ENCODE measurements at regions not wholly inside any gene's neighbourhood (a gene's known extent, or its start where the extent isn't known, plus 50 kb on each side); places are given as distances from the start of the nearest gene placed in this dataset.

GRCh38 chr2:145343287-145343686 lies 823.4 kb upstream of the ZEB2 start:
- Mint-ChIP-seq H3K4me1 (no peaks in the 10 kb centered on the region), H3K27ac (no peak overlapping the region), H3K9me3 (peaks cover 0 to 2% (median 0%) of the 10 kb centered on the region in 6 donors), H3K27me3 (ENCODE audit: low read depth in 3 of 3) (peaks cover 0 to 13% (median 0%) of the 10 kb centered on the region in 3 donors), H3K36me3 (no peaks in the 10 kb centered on the region), H3K4me3 (no peak overlapping the region)
- no peak for DNase-seq

GRCh38 chr2:145341536-145341935 lies 821.6 kb upstream of the ZEB2 start:
- Mint-ChIP-seq H3K36me3 (no peaks in the 10 kb centered on the region), H3K27ac (no peak overlapping the region)

GRCh38 chr2:145339646-145340045 lies 819.7 kb upstream of the ZEB2 start:
- no peak overlapping the region for H3K4me3 Mint-ChIP-seq
- H3K9me3 Mint-ChIP-seq: peaks cover 0 to 2% (median 0%) of the 10 kb centered on the region in 6 donors
- DNase-seq: no peak

More at GRCh38 chr2:145341536-145341935, 821.6 kb upstream of the ZEB2 start:
- Mint-ChIP-seq H3K4me1 (no peaks in the 10 kb centered on the region), H3K27me3 (ENCODE audit: low read depth in 3 of 3) (peaks cover 0 to 13% (median 1%) of the 10 kb centered on the region in 3 donors), H3K4me3 (no peak overlapping the region), H3K9me3 (peaks cover 0 to 2% (median 0%) of the 10 kb centered on the region in 6 donors)
- DNase-seq: no peak

GRCh38 chr2:145332210-145332898 lies 812.4 kb upstream of the ZEB2 start:
- H3K9me3 Mint-ChIP-seq: no peaks in the 10 kb centered on the region
- no peaks in the 10 kb centered on the region for H3K36me3 Mint-ChIP-seq
- H3K27ac Mint-ChIP-seq: no peak overlapping the region
- H3K4me1 Mint-ChIP-seq: no peaks in the 10 kb centered on the region
- DNase-seq: no peak
- H3K27me3 Mint-ChIP-seq (ENCODE audit: low read depth in 3 of 3): peaks cover 2 to 6% (median 2%) of the 10 kb centered on the region in 3 donors
- H3K4me3 Mint-ChIP-seq: no peak overlapping the region

More at GRCh38 chr2:145339646-145340045, 819.7 kb upstream of the ZEB2 start:
- Mint-ChIP-seq H3K27ac (no peak overlapping the region), H3K4me1 (no peaks in the 10 kb centered on the region), H3K36me3 (no peaks in the 10 kb centered on the region), H3K27me3 (ENCODE audit: low read depth in 3 of 3) (peaks cover 1 to 13% (median 2%) of the 10 kb centered on the region in 3 donors)

- H3K27ac Mint-ChIP-seq: no peak overlapping the region
- H3K4me1 Mint-ChIP-seq: peaks cover 1 to 3% of the 10 kb centered on the region in 2 donors
- H3K4me3 Mint-ChIP-seq: no peak overlapping the region
- H3K9me3 Mint-ChIP-seq: no peaks in the 10 kb centered on the region
- no peaks in the 10 kb centered on the region for H3K36me3 Mint-ChIP-seq
- H3K27me3 Mint-ChIP-seq (ENCODE audit: low read depth in 3 of 3): peaks cover 2 to 6% (median 3%) of the 10 kb centered on the region in 3 donors
- DNase-seq: no peak
Observed at GRCh38 chr2:145329971-145330370, 810.1 kb upstream of the ZEB2 start.

- H3K27ac Mint-ChIP-seq: no peak overlapping the region
- H3K9me3 Mint-ChIP-seq: peaks cover 0 to 2% (median 0%) of the 10 kb centered on the region in 6 donors
- H3K36me3 Mint-ChIP-seq: peaks cover 0 to 4% (median 0%) of the 10 kb centered on the region in 3 donors
- H3K4me3 Mint-ChIP-seq: no peak overlapping the region
- H3K4me1 Mint-ChIP-seq: peaks cover 9 to 21% of the 10 kb centered on the region in 2 donors
- H3K27me3 Mint-ChIP-seq (ENCODE audit: low read depth in 3 of 3): peaks cover 1 to 6% (median 2%) of the 10 kb centered on the region in 3 donors
- no peak for DNase-seq
Observed at GRCh38 chr2:145325485-145325884, 805.6 kb upstream of the ZEB2 start.

- no peak for DNase-seq
- peaks cover 9 to 21% of the 10 kb centered on the region in 2 donors for H3K4me1 Mint-ChIP-seq
- H3K4me3 Mint-ChIP-seq: peak overlapping the region in 1 of 5 donors; percentile 30
- H3K36me3 Mint-ChIP-seq: peaks cover 0 to 4% (median 0%) of the 10 kb centered on the region in 3 donors
- no peak overlapping the region for H3K27ac Mint-ChIP-seq
- H3K27me3 Mint-ChIP-seq (ENCODE audit: low read depth in 3 of 3): peaks cover 1 to 6% (median 2%) of the 10 kb centered on the region in 3 donors
- peaks cover 0 to 2% (median 0%) of the 10 kb centered on the region in 6 donors for H3K9me3 Mint-ChIP-seq
Observed at GRCh38 chr2:145324748-145325147, 804.8 kb upstream of the ZEB2 start.

- Mint-ChIP-seq H3K36me3 (peaks cover 0 to 4% (median 0%) of the 10 kb centered on the region in 3 donors), H3K4me3 (peak overlapping the region in 1 of 5 donors; percentile 0), H3K4me1 (peaks cover 9 to 21% of the 10 kb centered on the region in 2 donors), H3K27ac (no peak overlapping the region), H3K27me3 (ENCODE audit: low read depth in 3 of 3) (peaks cover 1 to 4% (median 2%) of the 10 kb centered on the region in 3 donors), H3K9me3 (peaks cover 0 to 2% (median 0%) of the 10 kb centered on the region in 6 donors)
- DNase-seq: no peak
Observed at GRCh38 chr2:145323512-145323911, 803.6 kb upstream of the ZEB2 start.

- H3K36me3 Mint-ChIP-seq: peaks cover 0 to 4% (median 0%) of the 10 kb centered on the region in 3 donors
- no peak overlapping the region for H3K4me3 Mint-ChIP-seq
- peaks cover 1 to 4% (median 2%) of the 10 kb centered on the region in 3 donors for H3K27me3 Mint-ChIP-seq (ENCODE audit: low read depth in 3 of 3)
- no peak overlapping the region for H3K27ac Mint-ChIP-seq
- peaks cover 9 to 21% of the 10 kb centered on the region in 2 donors for H3K4me1 Mint-ChIP-seq
- DNase-seq: no peak
- H3K9me3 Mint-ChIP-seq: peaks cover 0 to 2% (median 0%) of the 10 kb centered on the region in 6 donors
Observed at GRCh38 chr2:145321344-145321743, 801.4 kb upstream of the ZEB2 start.

- DNase-seq: no peak
- Mint-ChIP-seq H3K4me3 (no peak overlapping the region), H3K27ac (no peak overlapping the region), H3K27me3 (ENCODE audit: low read depth in 3 of 3) (peaks cover 0 to 4% (median 0%) of the 10 kb centered on the region in 3 donors), H3K36me3 (peaks cover 3 to 5% (median 4%) of the 10 kb centered on the region in 3 donors), H3K4me1 (no peaks in the 10 kb centered on the region), H3K9me3 (peaks cover 0 to 5% (median under 1%) of the 10 kb centered on the region in 6 donors)
Observed at GRCh38 chr2:145316496-145316895, 796.6 kb upstream of the ZEB2 start.

- peaks cover 3 to 11% (median 4%) of the 10 kb centered on the region in 3 donors for H3K36me3 Mint-ChIP-seq
- H3K27ac Mint-ChIP-seq: no peak overlapping the region
- DNase-seq: no peak
- H3K4me1 Mint-ChIP-seq: no peaks in the 10 kb centered on the region
- no peak overlapping the region for H3K4me3 Mint-ChIP-seq
- peaks cover 0 to 3% (median 0%) of the 10 kb centered on the region in 3 donors for H3K27me3 Mint-ChIP-seq (ENCODE audit: low read depth in 3 of 3)
- peaks cover 0 to 5% (median under 1%) of the 10 kb centered on the region in 6 donors for H3K9me3 Mint-ChIP-seq
Observed at GRCh38 chr2:145315053-145315452, 795.1 kb upstream of the ZEB2 start.

- no peaks in the 10 kb centered on the region for H3K4me1 Mint-ChIP-seq
- no peak overlapping the region for H3K27ac Mint-ChIP-seq
- no peak for DNase-seq
- peaks cover 0 to 5% (median under 1%) of the 10 kb centered on the region in 6 donors for H3K9me3 Mint-ChIP-seq
- H3K36me3 Mint-ChIP-seq: peaks cover 3 to 11% (median 4%) of the 10 kb centered on the region in 3 donors
- H3K27me3 Mint-ChIP-seq (ENCODE audit: low read depth in 3 of 3): peaks cover 0 to 4% (median 2%) of the 10 kb centered on the region in 3 donors
- no peak overlapping the region for H3K4me3 Mint-ChIP-seq
Observed at GRCh38 chr2:145314119-145314633, 794.3 kb upstream of the ZEB2 start.

- no peak overlapping the region for H3K27ac Mint-ChIP-seq
- H3K27me3 Mint-ChIP-seq (ENCODE audit: low read depth in 3 of 3): peaks cover 5 to 6% (median 6%) of the 10 kb centered on the region in 3 donors
- peaks cover 0 to 7% (median 0%) of the 10 kb centered on the region in 3 donors for H3K36me3 Mint-ChIP-seq
- H3K4me1 Mint-ChIP-seq: peaks cover 4 to 6% of the 10 kb centered on the region in 2 donors
- H3K4me3 Mint-ChIP-seq: no peak overlapping the region
- H3K9me3 Mint-ChIP-seq: peaks cover 0 to 3% (median 0%) of the 10 kb centered on the region in 6 donors
- DNase-seq: no peak
Observed at GRCh38 chr2:145305889-145306288, 786.0 kb upstream of the ZEB2 start.

- peaks cover 5 to 6% (median 6%) of the 10 kb centered on the region in 3 donors for H3K27me3 Mint-ChIP-seq (ENCODE audit: low read depth in 3 of 3)
- DNase-seq: no peak
- H3K4me3 Mint-ChIP-seq: no peak overlapping the region
- H3K4me1 Mint-ChIP-seq: peaks cover 4 to 6% of the 10 kb centered on the region in 2 donors
- peaks cover 0 to 7% (median 0%) of the 10 kb centered on the region in 3 donors for H3K36me3 Mint-ChIP-seq
- H3K27ac Mint-ChIP-seq: no peak overlapping the region
- H3K9me3 Mint-ChIP-seq: peaks cover 0 to 3% (median 0%) of the 10 kb centered on the region in 6 donors
Observed at GRCh38 chr2:145304501-145304900, 784.6 kb upstream of the ZEB2 start.
